Femur (tissue), 1 donor: ENCODE measurements at regions not wholly inside any gene's neighbourhood (a gene's known extent, or its start where the extent isn't known, plus 50 kb on each side); places are given as distances from the start of the nearest gene placed in this dataset.

ENCODE experiments used
- DNase-seq: peaks from one replicate; pipeline ENCODE4 v3.0.0-alpha.2; 2017

- DNase-seq = no peak
Measured at GRCh38 chr10:130848855-130849254, 462.7 kb downstream of the TCERG1L start.

GRCh38 chr10:130854151-130854550, 457.4 kb downstream of the TCERG1L start:
- no peak for DNase-seq

GRCh38 chr10:130857631-130858295, 453.8 kb downstream of the TCERG1L start:
- no peak for DNase-seq

GRCh38 chr10:130858626-130859025, 452.9 kb downstream of the TCERG1L start:
- no peak for DNase-seq

- DNase-seq = no peak
Measured at GRCh38 chr10:130859427-130859826, 452.1 kb downstream of the TCERG1L start.

GRCh38 chr10:130862122-130862521, 449.4 kb downstream of the TCERG1L start:
- no peak for DNase-seq

- no peak for DNase-seq
Measured at GRCh38 chr10:130862626-130863025, 448.9 kb downstream of the TCERG1L start.

GRCh38 chr10:130863044-130863443, 448.5 kb downstream of the TCERG1L start:
- DNase-seq = no peak

GRCh38 chr10:130864961-130865818, 446.3 kb downstream of the TCERG1L start:
- no peak for DNase-seq

GRCh38 chr10:130866857-130867256, 444.7 kb downstream of the TCERG1L start:
- no peak for DNase-seq

GRCh38 chr10:130867446-130868194, 443.9 kb downstream of the TCERG1L start:
- DNase-seq = no peak

- no peak for DNase-seq
Measured at GRCh38 chr10:130869179-130869841, 442.2 kb downstream of the TCERG1L start.

GRCh38 chr10:130871406-130871805, 440.1 kb downstream of the TCERG1L start:
- DNase-seq = no peak

- DNase-seq = no peak
Measured at GRCh38 chr10:130873636-130874035, 437.9 kb downstream of the TCERG1L start.

GRCh38 chr10:130875116-130875515, 436.4 kb downstream of the TCERG1L start:
- no peak for DNase-seq

- no peak for DNase-seq
Measured at GRCh38 chr10:130875897-130876472, 435.5 kb downstream of the TCERG1L start.

GRCh38 chr10:130877126-130877525, 434.4 kb downstream of the TCERG1L start:
- DNase-seq = no peak

- DNase-seq = no peak
Measured at GRCh38 chr10:130878131-130878530, 433.4 kb downstream of the TCERG1L start.

- no peak for DNase-seq
Measured at GRCh38 chr10:130882906-130883305, 428.6 kb downstream of the TCERG1L start.

GRCh38 chr10:130884456-130884855, 427.1 kb downstream of the TCERG1L start:
- DNase-seq = no peak

- DNase-seq = no peak
Measured at GRCh38 chr10:130885021-130885655, 426.4 kb downstream of the TCERG1L start.

GRCh38 chr10:130887170-130887569, 424.4 kb downstream of the TCERG1L start:
- DNase-seq = no peak
